Body of pancreas (tissue), 4 donors: ENCODE measurements at regions not wholly inside any gene's neighbourhood (a gene's known extent, or its start where the extent isn't known, plus 50 kb on each side); places are given as distances from the start of the nearest gene placed in this dataset.
"Not testable (repeated sequence)": the region's sequence is repeated elsewhere in the genome, so short reads cannot be mapped to it uniquely, and the experiment has no call there.

Experiments used
- ATAC-seq: fragments of 150-250 bp; one replicate; pipeline ENCODE4 v1.9.1; 2016
- DNase-seq, 4 donors: peaks; one replicate each; pipeline ENCODE4 v3.0.0-alpha.2; 2019
- H3K27ac ChIP-seq, 4 donors: fragments of 200-600 bp; sonication (generic); 1 replicate in 3 of 4; 2 replicates in 1 of 4; pipeline versions ENCODE4 v1.5.1 to v1.6.1; 2016 to 2019; ENCODE audit warnings: mild to moderate bottlenecking in 1 of 4, mixed read lengths in 1 of 4, moderate library complexity in 1 of 4
- H3K27me3 ChIP-seq, 2 donors: fragments of 200-600 bp; sonication (generic); one replicate each; pipeline ENCODE4 v1.6.0; 2016; ENCODE audit warnings: mild to moderate bottlenecking in 1 of 2
- H3K36me3 ChIP-seq, 2 donors: fragments of 200-600 bp; sonication (generic); replicated peaks in 1 of 2; 2 replicates each; pipeline ENCODE4 v1.5.1; 2016; ENCODE audit warnings: low read depth in 2 of 2; ENCODE audit not compliant: insufficient read depth in 1 of 2
- H3K4me1 ChIP-seq: fragments of 200-600 bp; sonication (generic); one replicate; pipeline ENCODE4 v1.6.0; 2016
- H3K4me3 ChIP-seq, 2 donors: fragments of 200-600 bp; sonication (generic); 1 replicate in 1 of 2; 2 replicates in 1 of 2; pipeline ENCODE4 v1.5.1; 2016 to 2019
- H3K9me3 ChIP-seq, 3 donors: fragments of 200-600 bp; sonication (generic); 1 replicate in 2 of 3; 2 replicates in 1 of 3; pipeline ENCODE4 v1.5.1; 2016
- POLR2A ChIP-seq, 3 donors: fragments of 450-650 bp; IDR thresholded peaks; one replicate each; pipeline ENCODE4 v1.6.1; 2016; ENCODE audit warnings: antibody characterized with exemption in 3 of 3, mild to moderate bottlenecking in 2 of 3
- WGBS, 2 donors: methylation state at CpG; one replicate each; pipeline ENCODE4 v1.1.5; 2017; 5-methylcytosine and 5-hydroxymethylcytosine counted together
- intact Hi-C: fragments of 100-400 bp; cut with DNase I; formaldehyde crosslinking; loops from one replicate; pipeline ENCODE4 v1.15.1; 2023
- TF ChIP-seq, protein P1 (sequence below), 7 experiments: fragments of 450-650 bp in 4 of 7; fragments of 200-600 bp in 3 of 7; sonication (generic) in 3 of 7; IDR thresholded peaks; one replicate each; pipeline ENCODE4 v1.5.1; 2016 to 2019; ENCODE audit warnings: antibody characterized with exemption in 7 of 7

DNA sequence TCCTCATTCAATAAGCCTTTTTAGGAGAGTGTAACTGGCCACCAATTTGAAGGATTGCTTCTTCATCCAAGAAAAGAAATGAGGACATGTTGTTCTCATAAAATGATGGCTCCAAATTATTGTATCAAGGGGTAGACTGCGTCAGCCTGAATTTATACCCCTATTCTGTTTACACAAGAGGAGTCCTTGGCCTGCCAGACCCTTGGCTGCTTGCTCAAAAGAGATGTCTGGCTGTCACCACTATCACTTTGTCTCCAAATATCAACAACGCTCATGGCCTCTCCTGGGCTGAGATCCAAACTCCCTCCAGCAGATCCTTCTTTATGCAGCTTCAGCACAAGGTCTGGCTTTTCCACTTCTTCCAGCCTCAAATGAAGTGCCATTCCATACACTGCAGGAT is 127.9 kb downstream of the OR13H1 start:
- TF ChIP-seq, protein P1, sequence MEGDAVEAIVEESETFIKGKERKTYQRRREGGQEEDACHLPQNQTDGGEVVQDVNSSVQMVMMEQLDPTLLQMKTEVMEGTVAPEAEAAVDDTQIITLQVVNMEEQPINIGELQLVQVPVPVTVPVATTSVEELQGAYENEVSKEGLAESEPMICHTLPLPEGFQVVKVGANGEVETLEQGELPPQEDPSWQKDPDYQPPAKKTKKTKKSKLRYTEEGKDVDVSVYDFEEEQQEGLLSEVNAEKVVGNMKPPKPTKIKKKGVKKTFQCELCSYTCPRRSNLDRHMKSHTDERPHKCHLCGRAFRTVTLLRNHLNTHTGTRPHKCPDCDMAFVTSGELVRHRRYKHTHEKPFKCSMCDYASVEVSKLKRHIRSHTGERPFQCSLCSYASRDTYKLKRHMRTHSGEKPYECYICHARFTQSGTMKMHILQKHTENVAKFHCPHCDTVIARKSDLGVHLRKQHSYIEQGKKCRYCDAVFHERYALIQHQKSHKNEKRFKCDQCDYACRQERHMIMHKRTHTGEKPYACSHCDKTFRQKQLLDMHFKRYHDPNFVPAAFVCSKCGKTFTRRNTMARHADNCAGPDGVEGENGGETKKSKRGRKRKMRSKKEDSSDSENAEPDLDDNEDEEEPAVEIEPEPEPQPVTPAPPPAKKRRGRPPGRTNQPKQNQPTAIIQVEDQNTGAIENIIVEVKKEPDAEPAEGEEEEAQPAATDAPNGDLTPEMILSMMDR (IDR thresholded peaks at IDR 0.05), result no peak
- TF ChIP-seq POLR2A (IDR thresholded peaks at IDR 0.05), result no peak
- intact Hi-C loops, result no loop called here
- ATAC-seq, result no peak
- Histone ChIP-seq H3K36me3 (no peaks in the 10 kb centered on the region), H3K4me1 (no peaks in the 10 kb centered on the region), H3K27ac (no peak overlapping the region), H3K27me3 (no peaks in the 10 kb centered on the region), H3K4me3 (no peak overlapping the region), H3K9me3 (no peaks in the 10 kb centered on the region)
- no peak for DNase-seq
- WGBS, 2 donors, result 4 to 39% methylated on average over 2 of the region's 2 CpGs

DNA sequence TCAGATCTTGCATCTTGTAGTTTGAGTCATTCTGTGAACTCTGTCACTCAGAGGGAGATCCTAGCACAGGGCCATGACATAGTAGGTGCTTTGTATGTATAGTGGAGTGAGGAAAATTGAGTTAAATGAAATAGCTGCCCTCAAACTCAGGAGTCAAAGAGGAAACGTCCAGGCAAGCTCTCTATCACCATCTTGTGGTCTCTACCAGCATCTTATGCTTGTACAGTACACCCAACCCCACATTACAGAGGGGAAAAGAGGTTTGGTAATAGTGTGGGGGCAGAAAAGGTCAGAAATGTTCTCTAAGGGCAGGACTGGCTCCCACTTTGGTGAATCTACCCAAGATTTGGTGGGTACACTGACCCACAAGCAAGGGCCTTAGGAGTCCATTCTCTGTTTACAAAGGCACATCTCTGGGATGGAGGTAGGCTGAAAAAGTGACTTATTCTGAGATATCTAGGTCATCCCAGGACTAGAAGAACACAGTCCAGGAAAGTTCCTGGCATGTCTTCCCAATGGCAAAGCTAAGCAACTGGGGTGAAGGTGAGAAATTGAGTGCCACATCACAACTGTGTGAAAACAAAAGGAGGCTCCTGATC is 131.8 kb downstream of the OR13H1 start:
- no peaks in the 10 kb centered on the region for H3K4me1 ChIP-seq
- TF ChIP-seq, protein P1 (IDR thresholded peaks at IDR 0.05), result peak in 2 of 7 experiments; percentile 20 to 24
- no peak for TF ChIP-seq POLR2A (IDR thresholded peaks at IDR 0.05)
- no peaks in the 10 kb centered on the region for H3K27me3 ChIP-seq
- no peak overlapping the region for H3K4me3 ChIP-seq
- H3K27ac ChIP-seq, result no peak overlapping the region
- no peaks in the 10 kb centered on the region for H3K36me3 ChIP-seq
- DNase-seq (no peak), ATAC-seq (no peak)
- intact Hi-C loops, result no loop called here
- WGBS, 2 donors, result 0% methylated on average over 1 of the region's 1 CpG
- H3K9me3 ChIP-seq, result no peaks in the 10 kb centered on the region

DNA sequence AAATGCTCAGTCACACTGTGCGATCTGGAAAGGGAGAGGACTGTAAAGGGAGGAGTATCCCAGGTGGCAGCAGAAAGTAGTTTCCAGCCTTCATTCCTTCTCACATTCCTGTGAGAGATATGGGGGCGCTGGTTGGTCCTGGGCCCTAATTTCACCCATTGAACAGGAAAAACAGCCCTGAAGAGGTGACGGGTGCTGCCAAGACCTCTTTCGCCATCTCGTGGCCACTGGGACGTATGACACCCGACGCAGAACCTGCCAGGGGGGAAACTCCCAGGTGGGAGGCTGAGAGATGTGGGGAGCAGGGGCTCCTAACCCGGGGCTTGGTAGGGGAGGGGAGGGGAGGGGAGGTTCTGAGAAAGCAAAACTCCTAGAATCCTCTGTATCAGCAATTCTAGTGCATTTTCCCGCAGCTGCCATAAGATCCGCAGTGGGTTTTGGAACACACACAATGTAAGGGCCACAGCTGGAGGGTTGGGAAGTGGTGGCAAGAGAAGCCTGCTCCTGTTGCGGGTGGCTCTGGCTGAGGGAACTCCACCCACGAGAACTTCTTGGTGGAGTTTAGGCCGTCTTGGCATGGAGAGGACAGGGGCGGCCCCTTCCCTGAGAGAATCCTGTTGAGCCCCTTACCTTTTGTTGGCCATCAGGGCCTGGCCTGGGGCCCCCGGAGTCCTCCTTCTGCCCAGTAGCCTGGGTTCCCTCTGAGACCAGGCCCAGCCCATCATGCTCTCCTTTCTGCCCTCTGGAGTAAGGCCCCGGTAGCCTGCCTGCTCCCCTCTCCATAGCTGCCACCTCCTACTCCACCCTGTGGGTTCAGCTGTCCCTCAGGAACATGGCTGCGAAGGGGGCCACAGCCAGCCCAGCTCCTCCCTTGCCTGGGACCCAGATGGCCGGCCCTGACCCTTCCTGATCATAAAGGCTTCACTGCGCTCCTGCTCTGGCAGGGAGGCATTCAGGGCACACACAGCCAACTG is 134.1 kb downstream of the OR13H1 start:
- no peaks in the 10 kb centered on the region for H3K36me3 ChIP-seq
- H3K9me3 ChIP-seq, result no peaks in the 10 kb centered on the region
- WGBS, 2 donors, result 2 to 32% methylated on average over 7 to 15 of the region's 20 CpGs
- no peaks in the 10 kb centered on the region for H3K4me1 ChIP-seq
- H3K4me3 ChIP-seq, result no peak overlapping the region
- no peak overlapping the region for H3K27ac ChIP-seq
- intact Hi-C loops, result no loop called here
- no peaks in the 10 kb centered on the region for H3K27me3 ChIP-seq
- TF ChIP-seq, protein P1 (IDR thresholded peaks at IDR 0.05), result peak; percentile 32 to 57 (median 41)
- no peak for TF ChIP-seq POLR2A (IDR thresholded peaks at IDR 0.05)
- ATAC-seq, result no peak
- peak; percentile 15 to 49 (median 41) for DNase-seq

DNA sequence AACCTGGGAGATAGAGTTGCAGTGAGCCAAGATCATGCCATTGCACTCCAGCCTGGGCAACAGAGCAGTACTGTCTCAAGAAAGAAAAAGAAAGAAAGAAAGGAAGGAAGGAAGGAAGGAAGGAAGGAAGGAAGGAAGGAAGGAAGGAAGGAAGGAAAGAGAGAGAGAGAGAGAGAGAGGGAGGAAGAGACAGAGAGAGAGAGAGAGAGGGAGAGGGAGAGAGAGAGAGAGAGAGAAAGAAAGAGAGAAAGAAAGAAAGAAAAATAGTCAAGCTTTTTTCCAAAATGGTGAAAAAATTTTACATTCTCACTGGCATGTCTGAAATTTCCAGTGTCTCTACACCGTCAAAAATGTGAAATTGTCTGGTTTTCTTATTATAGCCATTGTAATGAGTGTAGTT is 138.9 kb downstream of the OR13H1 start:
- intact Hi-C loops, H3K9me3 ChIP-seq, ATAC-seq, H3K27me3 ChIP-seq, DNase-seq, H3K36me3 ChIP-seq, H3K4me1 ChIP-seq, H3K27ac ChIP-seq, H3K4me3 ChIP-seq: not testable (repeated sequence)
- WGBS, 2 donors, result 78% methylated on average over 1 of the region's 1 CpG; no CpG with 5 or more reads in 1 of the 2 donors

DNA sequence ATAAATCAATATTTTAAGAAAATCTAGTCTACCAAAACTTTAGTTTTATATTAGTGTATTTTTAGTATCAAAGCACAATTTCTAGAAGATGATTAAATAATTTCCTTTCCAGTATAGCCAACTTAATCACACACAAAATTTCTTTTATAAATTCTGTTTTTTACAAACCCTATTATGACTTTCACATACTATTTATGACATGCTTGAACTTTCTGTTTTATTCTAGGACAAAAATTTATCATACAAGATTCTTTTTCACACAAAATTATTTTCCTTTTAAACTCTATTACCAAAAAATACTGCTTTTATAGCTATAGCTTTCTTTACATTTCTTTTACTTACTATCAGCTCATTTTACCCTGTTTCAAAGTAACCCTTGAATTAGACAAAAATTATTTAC is 149.5 kb downstream of the OR13H1 start:
- DNase-seq (no peak), ATAC-seq (no peak)
- Histone ChIP-seq H3K9me3 (no peaks in the 10 kb centered on the region), H3K27ac (no peak overlapping the region), H3K4me1 (no peaks in the 10 kb centered on the region), H3K36me3 (no peaks in the 10 kb centered on the region), H3K27me3 (no peaks in the 10 kb centered on the region), H3K4me3 (no peak overlapping the region)
- TF ChIP-seq POLR2A (IDR thresholded peaks at IDR 0.05), result no peak
- TF ChIP-seq, protein P1 (IDR thresholded peaks at IDR 0.05), result no peak
- intact Hi-C loops, result no loop called here

DNA sequence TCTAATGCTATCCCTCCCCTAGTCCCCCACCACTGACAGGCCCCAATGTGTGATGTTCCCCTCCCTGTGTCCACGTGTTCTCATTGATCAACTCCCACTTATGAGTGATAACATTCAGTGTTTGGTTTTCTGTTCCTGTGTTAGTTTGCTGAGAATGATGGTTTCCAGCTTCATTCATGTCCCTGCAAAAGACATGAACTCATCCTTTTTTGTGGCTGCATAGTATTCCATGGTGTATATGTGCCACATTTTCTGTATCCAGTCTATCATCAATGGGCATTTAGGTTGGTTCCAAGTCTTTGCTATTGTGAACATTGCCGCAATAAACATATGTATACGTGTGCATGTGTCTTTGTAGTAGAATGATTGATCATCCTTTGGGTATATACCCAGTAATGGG is 153.1 kb downstream of the OR13H1 start:
- H3K4me3 ChIP-seq, H3K36me3 ChIP-seq, H3K9me3 ChIP-seq, ATAC-seq, intact Hi-C loops, H3K27me3 ChIP-seq, H3K27ac ChIP-seq, H3K4me1 ChIP-seq, DNase-seq: not testable (repeated sequence)
- WGBS, 2 donors, result 93 to 96% methylated on average over 2 to 3 of the region's 3 CpGs
